OCI-LY7 (cell line): ENCODE measurements at regions not wholly inside any gene's neighbourhood (a gene's known extent, or its start where the extent isn't known, plus 50 kb on each side); places are given as distances from the start of the nearest gene placed in this dataset.

Experiments
- BruUV-seq: library from RNA; stranded (reverse); fragments of 400-500 nt; replicated peaks from 2 replicates; lab custom pipeline; 2021; lab: Mats Ljungman, UMichigan
- CTCF ChIA-PET: fragments of 300-600 bp; sonication (Branson Sonifier 250); formaldehyde crosslinking; loops from one replicate; lab custom pipeline; 2022; ENCODE audit warnings: antibody characterized with exemption; ENCODE audit not compliant: unreplicated experiment; lab: Charles Lee
- POLR2A ChIA-PET: fragments of 300-600 bp; sonication (Branson Sonifier 250); formaldehyde crosslinking; loops from one replicate; lab custom pipeline; 2022; ENCODE audit warnings: antibody characterized with exemption; lab: Charles Lee
- DNase-seq: peaks from one replicate; pipeline ENCODE4 v3.0.0-alpha.2; 2015; ENCODE audit warnings: low spot score
- H2AFZ ChIP-seq: fragments of 200-600 bp; sonication (generic), shearing (Covaris generic); 2 replicates; pipeline ENCODE4 v1.6.1; 2014; ENCODE audit warnings: mild to moderate bottlenecking, antibody characterized with exemption, low read length, moderate library complexity
- H3K27ac ChIP-seq: fragments of 200-600 bp; sonication (generic); 2 replicates; pipeline ENCODE4 v1.5.1; 2014; ENCODE audit warnings: mixed run types, low read depth, mild to moderate bottlenecking, moderate library complexity, low read length, inconsistent platforms; ENCODE audit not compliant: poor library complexity, severe bottlenecking
- H3K36me3 ChIP-seq: fragments of 200-600 bp; sonication (generic); 2 replicates; pipeline ENCODE4 v1.6.1; 2014; ENCODE audit warnings: mild to moderate bottlenecking, antibody characterized with exemption, low read length, moderate library complexity, mixed read lengths; ENCODE audit not compliant: insufficient read depth
- H3K4me1 ChIP-seq: fragments of 200-600 bp; sonication (generic); 2 replicates; pipeline ENCODE4 v1.5.1; 2014; ENCODE audit warnings: mild to moderate bottlenecking, low read length; ENCODE audit not compliant: insufficient read depth, poor library complexity, severe bottlenecking
- H3K4me2 ChIP-seq: fragments of 200-600 bp; sonication (generic); 2 replicates; pipeline ENCODE4 v1.6.1; 2014; ENCODE audit warnings: mild to moderate bottlenecking, low read length
- H3K4me3 ChIP-seq: fragments of 200-600 bp; sonication (generic); 2 replicates; pipeline ENCODE4 v1.5.1; 2014; ENCODE audit warnings: mild to moderate bottlenecking, low read depth, low read length; ENCODE audit not compliant: poor library complexity, severe bottlenecking
- H3K79me2 ChIP-seq: fragments of 200-600 bp; sonication (generic); 2 replicates; pipeline ENCODE4 v1.6.1; 2016; ENCODE audit warnings: low read depth, mild to moderate bottlenecking, low read length, moderate library complexity, mixed read lengths; ENCODE audit not compliant: insufficient read depth
- H3K9me2 ChIP-seq: fragments of 200-600 bp; sonication (generic); 2 replicates; pipeline ENCODE4 v1.6.1; 2016; ENCODE audit warnings: mild to moderate bottlenecking, low read length, mixed read lengths; ENCODE audit not compliant: insufficient read depth
- H3K9me3 ChIP-seq: fragments of 200-600 bp; sonication (generic); 2 replicates; pipeline ENCODE4 v1.6.1; 2014; ENCODE audit warnings: mild to moderate bottlenecking, mixed run types, low read length, mixed read lengths
- H4K20me1 ChIP-seq: fragments of 200-600 bp; sonication (generic); 2 replicates; pipeline ENCODE4 v1.6.1; 2014; ENCODE audit warnings: mild to moderate bottlenecking, antibody characterized with exemption, low read length, moderate library complexity, mixed read lengths; ENCODE audit not compliant: insufficient read depth
- EZH2phosphoT487 ChIP-seq: fragments of 200-600 bp; sonication (generic); IDR thresholded peaks from 2 replicates; pipeline ENCODE4 v1.6.1; 2018; ENCODE audit warnings: low read depth, borderline replicate concordance, mild to moderate bottlenecking, mixed run types, antibody characterized with exemption, low read length, moderate library complexity, mixed read lengths
- intact Hi-C: fragments of 100-400 bp; cut with micrococcal nuclease; formaldehyde crosslinking; loops from one replicate; pipeline ENCODE4 v1.10.0; 2022; ENCODE audit not compliant: unreplicated experiment
- TF ChIP-seq, protein P1 (sequence below): fragments of 200-600 bp; sonication (generic); conservative IDR thresholded peaks from 2 replicates; pipeline ENCODE4 v1.5.1; 2014; ENCODE audit warnings: mild to moderate bottlenecking, antibody characterized with exemption, low read length, moderate library complexity, mixed read lengths

DNA sequence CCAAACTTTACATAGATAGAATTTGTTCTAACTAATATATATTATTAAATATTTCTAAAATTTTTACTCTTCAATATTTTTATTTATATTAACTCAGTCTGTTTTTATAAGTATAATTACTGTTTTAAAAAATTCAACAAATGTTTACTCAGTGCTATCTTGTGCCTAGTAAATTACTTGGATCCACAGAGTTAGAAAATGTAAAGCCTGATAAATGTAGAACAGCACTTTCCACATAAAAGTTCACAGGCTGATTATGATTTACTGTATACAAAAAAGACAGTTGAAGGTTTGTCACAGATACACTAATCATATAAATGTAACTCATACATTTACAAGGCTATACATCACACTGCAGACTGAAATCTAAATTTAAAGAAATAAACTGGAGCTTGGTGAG lies 170.0 kb downstream of the FOXG1 start:
- no peak overlapping the region for H3K4me2 ChIP-seq
- no peak for DNase-seq
- intact Hi-C loops = no loop called here
- peaks cover 8% of the 10 kb centered on the region; the same call in 1 of the 2 replicates for H3K9me3 ChIP-seq
- no peak overlapping the region for H3K4me3 ChIP-seq
- no peaks in the 10 kb centered on the region for H3K9me2 ChIP-seq
- no peak overlapping the region for H3K27ac ChIP-seq
- no peaks in the 10 kb centered on the region for H3K4me1 ChIP-seq
- no peaks in the 10 kb centered on the region for H3K36me3 ChIP-seq
- no peak overlapping the region for H2AFZ ChIP-seq
- ChIA-PET POLR2A (no interaction called here), CTCF (no interaction called here)
- BruUV-seq = no TSS peak
- TF ChIP-seq, protein P1, sequence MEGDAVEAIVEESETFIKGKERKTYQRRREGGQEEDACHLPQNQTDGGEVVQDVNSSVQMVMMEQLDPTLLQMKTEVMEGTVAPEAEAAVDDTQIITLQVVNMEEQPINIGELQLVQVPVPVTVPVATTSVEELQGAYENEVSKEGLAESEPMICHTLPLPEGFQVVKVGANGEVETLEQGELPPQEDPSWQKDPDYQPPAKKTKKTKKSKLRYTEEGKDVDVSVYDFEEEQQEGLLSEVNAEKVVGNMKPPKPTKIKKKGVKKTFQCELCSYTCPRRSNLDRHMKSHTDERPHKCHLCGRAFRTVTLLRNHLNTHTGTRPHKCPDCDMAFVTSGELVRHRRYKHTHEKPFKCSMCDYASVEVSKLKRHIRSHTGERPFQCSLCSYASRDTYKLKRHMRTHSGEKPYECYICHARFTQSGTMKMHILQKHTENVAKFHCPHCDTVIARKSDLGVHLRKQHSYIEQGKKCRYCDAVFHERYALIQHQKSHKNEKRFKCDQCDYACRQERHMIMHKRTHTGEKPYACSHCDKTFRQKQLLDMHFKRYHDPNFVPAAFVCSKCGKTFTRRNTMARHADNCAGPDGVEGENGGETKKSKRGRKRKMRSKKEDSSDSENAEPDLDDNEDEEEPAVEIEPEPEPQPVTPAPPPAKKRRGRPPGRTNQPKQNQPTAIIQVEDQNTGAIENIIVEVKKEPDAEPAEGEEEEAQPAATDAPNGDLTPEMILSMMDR = no peak
- no peak for TF ChIP-seq EZH2phosphoT487
- H4K20me1 ChIP-seq = no peaks in the 10 kb centered on the region
- no peaks in the 10 kb centered on the region for H3K79me2 ChIP-seq

DNA sequence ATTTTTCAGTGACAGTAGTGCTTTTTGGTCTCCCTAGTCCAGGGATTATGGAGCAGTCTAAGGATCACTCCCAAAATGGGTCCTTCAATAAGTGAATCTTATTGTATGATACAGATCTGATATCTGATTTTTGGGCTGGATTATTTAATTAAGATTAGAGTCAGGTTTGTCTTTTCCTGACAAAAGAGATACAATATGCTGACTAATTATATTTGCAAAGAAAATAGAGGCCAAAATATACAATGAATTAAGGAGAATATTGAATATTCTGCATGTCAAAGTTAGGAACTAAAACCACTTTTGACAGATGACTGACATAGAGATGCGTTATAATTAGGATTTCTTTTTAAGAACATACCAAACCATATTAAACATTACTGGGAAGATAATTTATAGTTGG lies 175.2 kb downstream of the FOXG1 start:
- no TSS peak for BruUV-seq
- CTCF ChIA-PET = no interaction called here

DNA sequence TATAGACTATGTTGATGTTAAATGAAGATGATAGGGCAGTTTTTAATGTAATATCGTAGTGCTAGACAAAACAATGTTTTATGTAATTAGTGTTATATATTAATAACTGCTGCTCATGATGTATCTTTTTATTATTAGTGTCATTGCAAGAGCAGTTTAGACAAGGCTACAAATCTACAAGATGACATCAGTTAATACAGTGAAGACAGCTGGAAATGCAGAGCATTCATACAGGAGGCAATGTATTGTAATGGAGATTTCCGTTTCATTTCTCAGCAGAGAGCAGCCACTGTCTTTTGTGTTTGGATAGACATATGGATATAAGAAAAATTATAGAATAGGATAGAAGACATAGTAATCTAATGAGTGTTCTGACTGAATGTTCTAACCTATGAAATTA lies 178.0 kb downstream of the FOXG1 start:
- no TSS peak for BruUV-seq
- no peaks in the 10 kb centered on the region for H3K4me1 ChIP-seq
- H3K4me3 ChIP-seq = no peak overlapping the region
- H3K79me2 ChIP-seq = no peaks in the 10 kb centered on the region
- H3K9me2 ChIP-seq = no peaks in the 10 kb centered on the region
- TF ChIP-seq, protein P1 = no peak
- TF ChIP-seq EZH2phosphoT487 = no peak
- no peak for DNase-seq
- H3K9me3 ChIP-seq = 0 out of 2 replicates have a peak, but pooled peaks cover 7% of the 10 kb centered on the region
- POLR2A ChIA-PET = no interaction called here
- H2AFZ ChIP-seq = no peak overlapping the region
- intact Hi-C loops = no loop called here
- H3K36me3 ChIP-seq = no peaks in the 10 kb centered on the region
- CTCF ChIA-PET = no interaction called here
- no peak overlapping the region for H3K4me2 ChIP-seq
- no peak overlapping the region for H3K27ac ChIP-seq
- H4K20me1 ChIP-seq = no peaks in the 10 kb centered on the region

More for the DNA sequence above, 175.2 kb downstream of the FOXG1 start:
- Histone ChIP-seq H3K9me2 (no peaks in the 10 kb centered on the region), H4K20me1 (no peaks in the 10 kb centered on the region), H3K4me3 (no peak overlapping the region), H3K4me2 (no peak overlapping the region), H3K9me3 (0 out of 2 replicates have a peak, but pooled peaks cover 7% of the 10 kb centered on the region), H3K4me1 (no peaks in the 10 kb centered on the region), H3K36me3 (no peaks in the 10 kb centered on the region), H2AFZ (no peak overlapping the region), H3K79me2 (no peaks in the 10 kb centered on the region), H3K27ac (no peak overlapping the region)
- intact Hi-C loops = no loop called here
- POLR2A ChIA-PET = no interaction called here
- TF ChIP-seq, protein P1 = no peak
- TF ChIP-seq EZH2phosphoT487 = no peak
- DNase-seq = no peak
